NCI-H146 treated with DMSO at 0.1 percent for 48 hours (cell line): ENCODE measurements at regions not wholly inside any gene's neighbourhood (a gene's known extent, or its start where the extent isn't known, plus 50 kb on each side); places are given as distances from the start of the nearest gene placed in this dataset.

Experiments
- DNase-seq: peaks from one replicate; lab custom pipeline; 2025; ENCODE audit not compliant: unreplicated experiment; lab: John Stamatoyannopoulos, UW

- no peak for DNase-seq
Observed at GRCh38 chr11:80831374-80831773, 1390.5 kb upstream of the TENM4 start.

DNA sequence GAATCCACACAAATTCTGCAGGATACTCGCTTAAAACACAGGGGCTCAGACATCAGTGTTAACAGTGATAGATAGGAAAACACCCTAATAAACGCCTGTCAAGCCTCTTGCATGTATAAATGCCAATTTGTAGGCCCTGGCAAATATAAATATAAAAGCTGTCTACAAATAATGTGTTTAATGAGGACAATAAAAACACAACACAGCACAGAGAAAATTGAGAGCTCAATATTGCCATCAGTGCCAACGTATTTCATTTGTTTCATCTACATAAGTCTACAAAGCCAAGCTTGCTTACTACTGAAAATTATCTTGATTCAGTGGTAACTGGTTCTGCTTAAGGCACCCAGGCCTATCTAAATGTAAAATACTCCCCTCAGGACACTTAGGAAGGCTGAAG is 1387.0 kb upstream of the TENM4 start:
- no peak for DNase-seq

DNA sequence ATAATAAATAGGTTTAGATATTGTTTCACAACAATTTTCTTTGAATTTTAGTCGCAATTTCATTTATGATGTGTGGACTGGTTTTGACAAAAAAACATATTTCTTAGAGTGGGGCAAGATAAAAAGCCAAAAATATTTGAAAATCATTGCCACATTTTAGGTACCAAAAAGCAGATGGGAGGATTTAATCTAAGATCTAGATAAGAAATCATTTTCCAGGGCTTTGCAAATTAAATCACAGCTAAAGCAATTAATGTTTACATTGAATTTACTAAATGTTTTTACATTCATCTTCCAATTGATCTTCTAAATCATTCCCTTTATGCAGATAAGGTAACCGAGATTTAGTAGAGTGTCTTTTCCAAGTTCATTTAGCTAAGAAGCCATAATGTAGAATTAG is 1386.0 kb upstream of the TENM4 start:
- no peak for DNase-seq

DNA sequence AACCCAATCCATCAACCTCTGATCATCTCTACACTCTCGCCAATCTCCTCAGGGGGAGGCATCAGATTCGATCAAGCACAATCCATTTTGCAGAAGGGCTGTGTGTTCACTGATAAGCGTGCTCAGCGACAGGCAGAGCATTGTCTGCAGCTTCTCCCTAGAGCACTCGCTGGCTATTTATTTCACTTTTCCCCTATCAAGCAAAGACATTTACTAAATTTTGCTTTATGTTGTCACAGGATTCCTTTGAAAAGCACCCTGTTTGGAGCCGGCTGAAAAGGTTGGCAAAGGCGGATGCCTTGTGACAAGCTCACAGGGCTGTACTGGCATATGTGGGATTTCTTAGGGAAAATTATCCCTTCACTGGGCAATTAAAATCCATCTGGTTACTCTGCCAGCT is 1381.5 kb upstream of the TENM4 start:
- DNase-seq, result no peak

GRCh38 chr11:80819271-80819670 is 1378.4 kb upstream of the TENM4 start:
- no peak for DNase-seq

DNA sequence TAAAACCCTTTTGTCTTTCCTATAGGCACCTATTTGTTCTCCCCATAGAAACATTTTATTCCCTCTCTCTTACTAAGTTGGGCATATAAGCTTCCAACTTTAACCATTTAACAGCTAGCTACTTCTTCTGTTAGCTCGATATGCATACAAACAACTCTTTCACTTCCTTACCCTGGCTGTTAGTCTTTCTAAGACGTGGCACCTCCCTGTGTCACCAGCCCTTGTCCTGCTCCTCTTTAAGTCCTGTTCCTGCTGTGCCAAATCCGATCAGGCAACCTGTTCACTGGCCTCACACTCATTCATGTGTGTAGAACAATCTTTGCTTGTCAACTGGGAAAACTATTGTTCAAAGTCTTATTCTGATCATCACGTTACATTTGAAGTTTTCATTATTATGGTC is 1376.1 kb upstream of the TENM4 start:
- DNase-seq, result no peak

- no peak for DNase-seq
Observed at GRCh38 chr11:80816454-80816847, 1375.6 kb upstream of the TENM4 start.

- no peak for DNase-seq
Observed at GRCh38 chr11:80815752-80816453, 1375.1 kb upstream of the TENM4 start.

- no peak for DNase-seq
Observed at GRCh38 chr11:80814813-80815212, 1374.0 kb upstream of the TENM4 start.

DNA sequence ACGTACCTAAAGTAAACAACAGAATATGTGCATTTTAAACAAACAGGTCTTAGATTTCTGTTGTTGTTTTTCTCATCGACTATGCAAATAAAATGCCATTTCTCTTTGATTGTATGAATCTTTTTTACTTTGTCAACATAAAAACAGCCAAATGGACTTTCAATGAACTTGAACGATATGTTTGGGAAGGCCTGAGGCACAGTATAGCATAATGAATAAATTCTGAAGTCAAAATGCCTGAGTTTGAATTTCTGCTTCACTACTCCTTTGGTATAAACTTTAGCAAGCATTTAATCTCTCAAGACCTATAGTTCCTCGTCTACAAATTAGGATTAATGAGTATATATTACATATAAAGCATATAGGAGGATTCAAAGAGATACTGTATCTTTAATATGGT is 1369.9 kb upstream of the TENM4 start:
- DNase-seq, result no peak

- no peak for DNase-seq
Observed at GRCh38 chr11:80798174-80798573, 1357.3 kb upstream of the TENM4 start.

- DNase-seq, result no peak
Observed at GRCh38 chr11:80783561-80783960, 1342.7 kb upstream of the TENM4 start.

DNA sequence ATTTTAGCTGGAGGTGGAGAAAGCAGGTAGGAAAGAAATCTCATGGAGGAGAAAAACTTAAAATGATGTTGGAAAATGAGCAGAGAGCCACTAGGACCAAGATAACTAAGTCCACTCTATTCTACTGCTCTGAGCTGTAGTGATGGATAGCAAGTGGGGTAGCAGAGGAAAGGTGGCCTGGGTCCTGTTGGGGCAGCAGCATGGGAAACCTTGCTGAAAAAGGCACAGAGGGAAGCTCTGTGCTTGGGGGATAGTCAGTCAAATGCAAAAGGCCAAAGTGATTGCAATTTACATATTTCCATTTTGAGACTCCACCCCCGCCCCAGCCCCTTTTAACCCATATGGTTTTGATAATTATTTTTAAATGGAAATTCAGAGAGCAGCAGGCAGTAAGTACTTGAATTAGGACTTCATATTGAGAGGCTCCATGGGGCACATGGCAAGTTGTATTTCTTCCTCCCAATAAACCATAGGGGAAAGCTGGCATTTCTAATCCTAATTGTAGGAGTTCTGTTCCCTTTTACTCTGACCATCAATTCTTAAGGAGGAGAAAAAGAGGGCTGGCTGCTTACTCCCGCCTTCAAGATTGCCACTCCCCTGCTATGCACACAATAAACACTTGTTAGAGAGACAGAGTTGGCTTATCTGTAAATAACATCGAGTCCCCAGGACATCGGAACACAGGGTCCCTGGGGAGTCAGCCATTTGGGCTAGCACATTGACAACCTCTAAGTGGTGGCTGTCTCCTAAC is 1341.5 kb upstream of the TENM4 start:
- DNase-seq, result no peak

DNA sequence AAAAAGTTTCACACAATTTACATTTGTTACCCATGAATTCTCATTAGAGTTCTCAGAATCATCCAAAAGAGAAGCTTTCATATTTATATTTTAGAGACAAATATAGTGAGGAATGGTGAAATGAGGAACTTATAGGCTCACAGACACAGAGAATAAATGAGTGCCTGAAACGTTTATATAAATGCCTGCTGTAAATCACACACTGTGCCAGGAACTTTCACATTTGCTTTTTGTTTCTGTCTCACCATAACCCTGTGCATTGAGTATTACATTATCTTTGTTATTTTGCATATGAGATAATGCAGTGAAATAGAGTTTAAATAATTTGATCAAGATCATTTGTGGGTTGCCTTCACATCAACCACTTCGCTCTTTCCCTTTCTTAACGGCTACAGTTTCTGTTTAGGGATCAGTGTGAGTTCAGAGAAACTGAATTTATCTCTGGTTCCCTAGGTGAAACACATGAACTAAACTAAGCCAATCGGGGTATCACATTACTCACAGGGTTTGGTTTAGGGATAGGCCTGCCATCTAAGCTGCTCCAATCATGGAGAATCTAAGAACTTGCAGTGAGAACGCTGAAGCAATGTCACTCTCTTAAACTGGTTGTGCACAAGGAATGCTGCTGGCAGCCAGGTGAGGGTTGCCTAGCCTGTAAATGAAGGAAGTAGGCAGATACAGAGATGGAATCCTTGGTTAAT is 1339.2 kb upstream of the TENM4 start:
- no peak for DNase-seq

DNA sequence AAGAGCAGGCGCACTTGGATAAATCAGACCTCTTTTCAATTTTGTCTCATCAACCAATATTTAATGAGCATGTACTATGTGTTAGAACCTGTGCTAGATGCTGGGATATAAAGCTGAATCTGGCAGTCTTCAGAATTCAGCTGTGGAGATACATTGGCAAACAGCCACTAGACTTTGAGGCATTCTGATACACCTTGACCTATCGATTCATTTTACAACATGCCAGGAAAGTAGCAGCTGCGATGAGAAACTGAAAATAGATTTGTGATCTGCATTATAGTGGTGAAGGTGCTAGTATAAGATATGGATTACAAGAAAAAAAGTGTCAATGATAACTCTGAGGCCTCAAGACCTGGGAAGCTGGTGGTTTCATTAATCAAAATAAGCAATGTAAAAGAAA is 1338.1 kb upstream of the TENM4 start:
- no peak for DNase-seq

DNA sequence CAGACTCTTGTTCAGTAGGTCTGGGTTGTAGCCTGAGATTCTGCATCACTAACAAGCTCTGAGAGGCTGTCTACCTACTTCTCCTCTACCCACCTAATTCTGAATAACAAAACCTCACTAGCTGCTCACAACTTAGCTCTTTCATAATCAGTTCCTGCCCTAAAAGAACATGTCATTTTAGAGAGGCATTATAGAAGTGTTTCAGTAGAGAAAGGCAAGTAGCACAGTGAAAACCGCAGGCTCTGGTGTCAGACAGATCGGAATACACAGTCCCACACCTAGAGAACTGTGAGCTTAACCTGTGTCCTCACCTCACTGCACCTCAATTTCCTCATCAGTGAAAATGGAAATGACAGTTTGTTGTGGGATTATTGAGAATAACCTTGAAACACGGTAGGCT is 1337.6 kb upstream of the TENM4 start:
- DNase-seq, result no peak

DNA sequence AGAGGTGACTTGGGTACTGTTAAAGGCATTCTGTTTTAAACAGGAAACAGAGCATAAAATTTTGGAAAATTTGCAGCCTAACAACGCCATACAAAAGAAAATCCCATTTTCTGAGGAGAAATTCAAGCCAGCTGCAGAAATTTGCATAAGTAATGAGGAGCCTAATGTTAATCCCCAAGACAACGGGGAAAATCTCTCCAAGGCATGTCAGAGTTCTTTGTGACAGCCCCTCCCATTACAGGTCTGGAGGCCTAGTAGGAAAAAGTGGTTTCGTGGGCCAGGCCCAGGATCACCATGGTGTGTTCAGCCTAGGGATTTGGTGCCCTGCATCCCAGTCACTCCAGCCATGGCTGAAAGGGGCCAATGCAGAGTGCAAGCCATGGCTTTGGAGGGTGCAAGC is 1333.1 kb upstream of the TENM4 start:
- DNase-seq, result no peak

DNA sequence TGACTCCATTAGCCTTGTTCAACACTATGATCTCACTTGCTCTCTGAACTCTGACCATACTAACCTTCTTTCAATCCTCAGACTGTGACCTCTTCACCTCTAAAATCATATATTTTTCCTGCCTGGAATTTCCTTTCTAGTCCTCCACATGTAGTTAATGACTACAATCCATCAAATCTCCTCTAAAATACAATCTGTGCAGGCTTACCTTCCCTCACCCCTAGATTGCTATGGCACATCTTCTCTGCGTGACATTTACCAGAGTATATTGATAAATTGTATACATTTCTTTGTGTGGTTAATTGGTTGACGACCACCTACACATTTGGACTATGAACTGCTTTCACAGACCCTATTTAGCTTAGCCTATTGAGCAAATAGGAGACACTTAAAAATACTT is 1330.2 kb upstream of the TENM4 start:
- no peak for DNase-seq

DNA sequence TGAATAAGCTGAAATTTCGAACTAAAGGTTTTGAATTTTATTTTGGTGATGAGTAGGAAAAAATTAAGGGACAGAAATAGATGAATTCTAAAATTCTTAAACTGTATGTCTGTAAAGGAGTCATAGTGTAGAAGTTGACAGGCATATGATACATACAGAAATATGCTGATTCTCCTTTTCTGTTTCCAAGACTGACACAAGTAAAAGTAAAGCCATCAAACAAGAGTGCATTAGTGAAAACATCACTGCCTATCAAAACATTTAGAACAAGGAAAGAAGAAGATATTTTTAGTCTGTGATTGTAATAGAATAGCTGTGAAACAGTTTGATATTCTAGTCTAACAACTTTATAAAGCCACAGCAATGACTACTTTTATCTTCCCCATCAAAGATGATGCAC is 1318.0 kb upstream of the TENM4 start:
- no peak for DNase-seq

DNA sequence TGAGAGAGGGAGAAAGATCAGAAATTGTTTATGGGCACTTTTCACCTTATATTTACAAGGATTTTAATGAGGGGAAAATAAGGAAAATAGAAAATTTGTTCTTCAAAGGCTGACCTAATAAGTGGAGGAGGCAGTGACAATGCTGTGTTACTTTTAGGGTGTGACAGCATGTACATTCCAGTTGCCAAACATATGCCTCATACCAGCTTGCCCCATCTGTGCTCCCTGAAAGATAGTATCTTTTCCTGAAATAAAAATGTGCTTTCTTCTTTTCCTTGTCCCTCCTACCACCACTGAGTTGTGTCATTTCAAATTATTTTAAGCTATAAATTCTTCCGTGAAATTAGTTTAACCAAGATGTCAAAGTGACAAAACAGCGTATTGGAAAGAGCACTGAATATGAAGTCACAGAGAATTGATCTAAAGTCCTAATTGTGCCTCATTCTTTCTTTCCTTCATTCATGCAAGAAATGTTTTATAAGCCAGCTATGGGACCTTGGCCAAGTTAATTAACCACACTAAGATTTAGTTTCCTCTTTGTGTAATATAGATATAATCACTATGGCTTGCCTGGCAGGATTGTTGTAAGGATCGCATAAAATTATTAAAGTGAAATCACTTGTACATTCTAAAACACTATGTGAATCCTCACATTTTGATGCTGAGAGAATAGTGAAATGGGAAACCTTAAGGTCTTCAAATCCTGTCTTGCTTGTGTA is 1307.5 kb upstream of the TENM4 start:
- no peak for DNase-seq

GRCh38 chr11:80746300-80746699 is 1305.5 kb upstream of the TENM4 start:
- no peak for DNase-seq

- DNase-seq, result no peak
Observed at GRCh38 chr11:80745416-80745815, 1304.6 kb upstream of the TENM4 start.
